ENCODE measurements at regions not wholly inside any gene's neighbourhood (a gene's known extent, or its start where the extent isn't known, plus 50 kb on each side); places are given as distances from the start of the nearest gene placed in this dataset.

DNA sequence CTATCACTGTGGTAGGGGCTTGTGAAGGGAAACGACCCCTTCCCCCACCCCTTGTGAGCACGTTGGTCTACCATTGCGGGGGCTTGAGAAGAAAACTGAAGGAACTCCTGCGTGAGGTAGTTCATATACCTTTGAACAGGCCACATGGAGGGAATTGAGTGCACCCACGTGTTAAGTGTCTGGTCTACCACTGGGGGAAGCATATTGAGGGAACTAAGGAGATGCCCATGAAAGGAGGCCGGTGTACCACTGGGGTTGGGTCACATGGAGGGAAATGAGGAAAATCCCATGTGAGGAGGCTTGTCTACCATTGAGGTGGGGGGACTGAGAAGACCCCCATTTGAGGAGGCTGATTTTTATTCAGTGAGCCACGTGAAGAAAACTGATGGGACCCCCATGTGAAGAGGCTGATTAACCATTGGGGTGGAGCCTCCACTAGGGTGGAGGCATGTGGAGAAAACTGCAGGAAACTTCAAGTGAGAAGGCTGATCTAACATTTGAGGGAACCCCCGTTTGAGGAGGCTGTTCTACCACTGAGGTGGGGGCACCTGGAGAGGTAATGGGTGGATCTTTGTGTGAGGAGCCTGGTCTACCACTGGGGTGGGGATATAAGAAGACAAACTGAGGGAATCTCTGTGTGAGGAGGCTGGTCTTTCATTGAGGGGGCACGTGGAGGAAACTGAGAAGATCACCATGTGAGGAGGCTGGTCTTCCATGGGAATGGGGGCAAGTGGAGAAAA is 163.2 kb downstream of the FBLN2 start:
- ATAC-seq, result no peak
- no peaks in the 10 kb centered on the region for H3K4me1 ChIP-seq (ENCODE audit: control insufficient read depth, insufficient read depth, low read length)
- POLR2A ChIA-PET, result no interaction called here
- H3K9me3 ChIP-seq (ENCODE audit: control insufficient read depth, insufficient read depth, low read depth, low read length), result no peaks in the 10 kb centered on the region
- no peak for TF ChIP-seq TCF7L2 (IDR thresholded peaks at IDR 0.05; ENCODE audit: low read depth, low read length)
- TF ChIP-seq SIN3A (IDR thresholded peaks at IDR 0.05; ENCODE audit: borderline replicate concordance, insufficient read depth, low read depth, low read length), result no peak
- TF ChIP-seq, protein P1, sequence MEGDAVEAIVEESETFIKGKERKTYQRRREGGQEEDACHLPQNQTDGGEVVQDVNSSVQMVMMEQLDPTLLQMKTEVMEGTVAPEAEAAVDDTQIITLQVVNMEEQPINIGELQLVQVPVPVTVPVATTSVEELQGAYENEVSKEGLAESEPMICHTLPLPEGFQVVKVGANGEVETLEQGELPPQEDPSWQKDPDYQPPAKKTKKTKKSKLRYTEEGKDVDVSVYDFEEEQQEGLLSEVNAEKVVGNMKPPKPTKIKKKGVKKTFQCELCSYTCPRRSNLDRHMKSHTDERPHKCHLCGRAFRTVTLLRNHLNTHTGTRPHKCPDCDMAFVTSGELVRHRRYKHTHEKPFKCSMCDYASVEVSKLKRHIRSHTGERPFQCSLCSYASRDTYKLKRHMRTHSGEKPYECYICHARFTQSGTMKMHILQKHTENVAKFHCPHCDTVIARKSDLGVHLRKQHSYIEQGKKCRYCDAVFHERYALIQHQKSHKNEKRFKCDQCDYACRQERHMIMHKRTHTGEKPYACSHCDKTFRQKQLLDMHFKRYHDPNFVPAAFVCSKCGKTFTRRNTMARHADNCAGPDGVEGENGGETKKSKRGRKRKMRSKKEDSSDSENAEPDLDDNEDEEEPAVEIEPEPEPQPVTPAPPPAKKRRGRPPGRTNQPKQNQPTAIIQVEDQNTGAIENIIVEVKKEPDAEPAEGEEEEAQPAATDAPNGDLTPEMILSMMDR (IDR thresholded peaks at IDR 0.05), result no peak
- no peak for TF ChIP-seq POLR2AphosphoS5 (IDR thresholded peaks at IDR 0.05; ENCODE audit: low read depth, low read length)
- TF ChIP-seq, protein P2, sequence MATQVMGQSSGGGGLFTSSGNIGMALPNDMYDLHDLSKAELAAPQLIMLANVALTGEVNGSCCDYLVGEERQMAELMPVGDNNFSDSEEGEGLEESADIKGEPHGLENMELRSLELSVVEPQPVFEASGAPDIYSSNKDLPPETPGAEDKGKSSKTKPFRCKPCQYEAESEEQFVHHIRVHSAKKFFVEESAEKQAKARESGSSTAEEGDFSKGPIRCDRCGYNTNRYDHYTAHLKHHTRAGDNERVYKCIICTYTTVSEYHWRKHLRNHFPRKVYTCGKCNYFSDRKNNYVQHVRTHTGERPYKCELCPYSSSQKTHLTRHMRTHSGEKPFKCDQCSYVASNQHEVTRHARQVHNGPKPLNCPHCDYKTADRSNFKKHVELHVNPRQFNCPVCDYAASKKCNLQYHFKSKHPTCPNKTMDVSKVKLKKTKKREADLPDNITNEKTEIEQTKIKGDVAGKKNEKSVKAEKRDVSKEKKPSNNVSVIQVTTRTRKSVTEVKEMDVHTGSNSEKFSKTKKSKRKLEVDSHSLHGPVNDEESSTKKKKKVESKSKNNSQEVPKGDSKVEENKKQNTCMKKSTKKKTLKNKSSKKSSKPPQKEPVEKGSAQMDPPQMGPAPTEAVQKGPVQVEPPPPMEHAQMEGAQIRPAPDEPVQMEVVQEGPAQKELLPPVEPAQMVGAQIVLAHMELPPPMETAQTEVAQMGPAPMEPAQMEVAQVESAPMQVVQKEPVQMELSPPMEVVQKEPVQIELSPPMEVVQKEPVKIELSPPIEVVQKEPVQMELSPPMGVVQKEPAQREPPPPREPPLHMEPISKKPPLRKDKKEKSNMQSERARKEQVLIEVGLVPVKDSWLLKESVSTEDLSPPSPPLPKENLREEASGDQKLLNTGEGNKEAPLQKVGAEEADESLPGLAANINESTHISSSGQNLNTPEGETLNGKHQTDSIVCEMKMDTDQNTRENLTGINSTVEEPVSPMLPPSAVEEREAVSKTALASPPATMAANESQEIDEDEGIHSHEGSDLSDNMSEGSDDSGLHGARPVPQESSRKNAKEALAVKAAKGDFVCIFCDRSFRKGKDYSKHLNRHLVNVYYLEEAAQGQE (IDR thresholded peaks at IDR 0.05; ENCODE audit: insufficient read depth in 1 of 2, low read depth in 2 of 2, low read length in 1 of 2), result no peak
- intact Hi-C loops (cut with micrococcal nuclease; ENCODE audit: unreplicated experiment) (no loop called here), in situ Hi-C loops (cut with HindIII; ENCODE audit: low pct_unique_long_range_greater_than_20kb, low sequenced_read_pairs) (no loop called here)
- no peak overlapping the region for H3K4me3 ChIP-seq (ENCODE audit: low read depth in 2 of 2, low read length in 2 of 2)
- H3K36me3 ChIP-seq (ENCODE audit: control insufficient read depth, insufficient read depth, low read length), result no peaks in the 10 kb centered on the region
- no peak overlapping the region for H3K27ac ChIP-seq (ENCODE audit: low read length)
- no peak for DNase-seq (ENCODE audit: low read depth, low spot score)
- CTCF ChIA-PET, result no interaction called here
- no TSS peak for BruUV-seq (replicated peaks)
- no peaks in the 10 kb centered on the region for H3K27me3 ChIP-seq (ENCODE audit: control insufficient read depth, insufficient read depth, low read length)

DNA sequence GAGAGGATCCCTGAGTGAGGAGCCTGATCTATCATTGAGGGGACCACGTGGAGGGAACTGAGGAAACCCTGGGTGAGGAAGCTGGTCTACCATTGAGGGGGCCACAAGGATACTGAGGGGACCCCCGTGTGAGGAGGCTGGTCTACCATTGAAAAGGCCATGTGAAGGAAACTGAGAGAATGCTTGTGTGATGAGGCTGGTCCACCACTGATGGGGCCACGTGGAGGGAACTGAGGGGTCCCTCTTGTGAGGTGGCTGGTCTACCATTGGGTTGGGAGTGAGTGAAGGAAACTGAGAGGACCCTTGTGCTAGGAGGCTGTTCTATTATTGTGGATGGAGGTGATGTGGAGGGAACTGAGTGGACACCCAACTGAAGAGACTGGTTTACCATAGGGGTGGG is 161.3 kb downstream of the FBLN2 start:
- ATAC-seq (no peak), DNase-seq (ENCODE audit: low read depth, low spot score) (no peak)
- Histone ChIP-seq H3K4me3 (ENCODE audit: low read depth in 2 of 2, low read length in 2 of 2) (no peak overlapping the region), H3K36me3 (ENCODE audit: control insufficient read depth, insufficient read depth, low read length) (no peaks in the 10 kb centered on the region), H3K27me3 (ENCODE audit: control insufficient read depth, insufficient read depth, low read length) (no peaks in the 10 kb centered on the region), H3K9me3 (ENCODE audit: control insufficient read depth, insufficient read depth, low read depth, low read length) (no peaks in the 10 kb centered on the region), H3K27ac (ENCODE audit: low read length) (no peak overlapping the region), H3K4me1 (ENCODE audit: control insufficient read depth, insufficient read depth, low read length) (no peaks in the 10 kb centered on the region)
- CTCF ChIA-PET, result no interaction called here
- BruUV-seq (replicated peaks), result no TSS peak
- TF ChIP-seq POLR2AphosphoS5 (IDR thresholded peaks at IDR 0.05; ENCODE audit: low read depth, low read length) (no peak), TCF7L2 (IDR thresholded peaks at IDR 0.05; ENCODE audit: low read depth, low read length) (no peak), SIN3A (IDR thresholded peaks at IDR 0.05; ENCODE audit: borderline replicate concordance, insufficient read depth, low read depth, low read length) (no peak)
- TF ChIP-seq, protein P1 (IDR thresholded peaks at IDR 0.05), result no peak
- TF ChIP-seq, protein P2 (IDR thresholded peaks at IDR 0.05; ENCODE audit: insufficient read depth in 1 of 2, low read depth in 2 of 2, low read length in 1 of 2), result no peak
- intact Hi-C loops (cut with micrococcal nuclease; ENCODE audit: unreplicated experiment) (no loop called here), in situ Hi-C loops (cut with HindIII; ENCODE audit: low pct_unique_long_range_greater_than_20kb, low sequenced_read_pairs) (no loop called here)
- POLR2A ChIA-PET, result no interaction called here
